Ascending aorta (tissue), 2 donors: ENCODE measurements at regions not wholly inside any gene's neighbourhood (a gene's known extent, or its start where the extent isn't known, plus 50 kb on each side); places are given as distances from the start of the nearest gene placed in this dataset.

Source experiments
- DNase-seq, 2 donors: peaks; one replicate each; pipeline ENCODE4 v3.0.0-alpha.2; 2019; ENCODE audit warnings: low spot score in 2 of 2
- H3K27ac ChIP-seq, 2 donors: fragments of 200-600 bp; sonication (generic); one replicate each; pipeline ENCODE4 v1.5.1; 2016 to 2017; ENCODE audit warnings: mild to moderate bottlenecking in 1 of 2
- H3K27me3 ChIP-seq: fragments of 200-600 bp; sonication (generic); one replicate; pipeline ENCODE4 v1.5.1; 2017
- H3K36me3 ChIP-seq, 2 donors: fragments of 200-600 bp; sonication (generic); one replicate each; pipeline ENCODE4 v1.5.1; 2016
- H3K4me1 ChIP-seq, 2 donors: fragments of 200-600 bp; sonication (generic); one replicate each; pipeline ENCODE4 v1.5.1; 2016 to 2017; ENCODE audit warnings: mild to moderate bottlenecking in 1 of 2
- H3K4me3 ChIP-seq, 2 donors: fragments of 200-600 bp; sonication (generic); one replicate each; pipeline ENCODE4 v1.5.1; 2016 to 2017; ENCODE audit warnings: mild to moderate bottlenecking in 1 of 2
- H3K9me3 ChIP-seq, 2 donors: fragments of 200-600 bp; sonication (generic); one replicate each; pipeline ENCODE4 v1.5.1; 2016
- intact Hi-C: fragments of 100-400 bp; cut with DNase I; formaldehyde crosslinking; loops from one replicate; pipeline ENCODE4 v1.15.1; 2023
- TF ChIP-seq, protein P1 (sequence below), 3 experiments: fragments of 200-600 bp in 2 of 3; fragments of 450-650 bp in 1 of 3; sonication (generic) in 2 of 3; IDR thresholded peaks; one replicate each; pipeline ENCODE4 v1.5.1; 2016 to 2019; ENCODE audit warnings: antibody characterized with exemption in 3 of 3, mild to moderate bottlenecking in 1 of 3, moderate library complexity in 1 of 3

DNA sequence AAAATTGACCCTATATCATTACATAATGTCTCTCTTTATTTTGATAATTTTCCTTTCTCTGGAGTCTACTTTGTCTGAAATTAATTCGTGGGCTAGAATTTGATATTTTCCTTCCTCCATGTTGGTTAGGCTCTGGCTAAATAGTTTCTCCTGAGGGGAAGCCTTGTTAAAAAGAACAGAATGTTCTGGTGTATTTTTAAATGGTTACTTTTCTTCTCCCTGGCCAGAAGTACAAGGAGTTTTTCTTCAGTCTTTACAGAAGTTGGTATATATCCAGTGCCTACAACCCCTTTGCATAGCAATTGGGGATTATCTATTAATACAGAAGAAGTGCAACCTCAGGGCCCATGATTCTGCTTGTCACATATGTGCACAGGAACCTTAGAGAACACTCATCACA, 185.6 kb upstream of the RAB4A start:
- Histone ChIP-seq H3K36me3 (no peaks in the 10 kb centered on the region), H3K9me3 (peaks cover 8 to 15% of the 10 kb centered on the region in 2 donors), H3K27ac (peak overlapping the region; percentile 79 to 84), H3K4me1 (peaks cover 6 to 32% of the 10 kb centered on the region in 2 donors), H3K4me3 (no peak overlapping the region), H3K27me3 (no peaks in the 10 kb centered on the region)
- DNase-seq: no peak
- TF ChIP-seq, protein P1, sequence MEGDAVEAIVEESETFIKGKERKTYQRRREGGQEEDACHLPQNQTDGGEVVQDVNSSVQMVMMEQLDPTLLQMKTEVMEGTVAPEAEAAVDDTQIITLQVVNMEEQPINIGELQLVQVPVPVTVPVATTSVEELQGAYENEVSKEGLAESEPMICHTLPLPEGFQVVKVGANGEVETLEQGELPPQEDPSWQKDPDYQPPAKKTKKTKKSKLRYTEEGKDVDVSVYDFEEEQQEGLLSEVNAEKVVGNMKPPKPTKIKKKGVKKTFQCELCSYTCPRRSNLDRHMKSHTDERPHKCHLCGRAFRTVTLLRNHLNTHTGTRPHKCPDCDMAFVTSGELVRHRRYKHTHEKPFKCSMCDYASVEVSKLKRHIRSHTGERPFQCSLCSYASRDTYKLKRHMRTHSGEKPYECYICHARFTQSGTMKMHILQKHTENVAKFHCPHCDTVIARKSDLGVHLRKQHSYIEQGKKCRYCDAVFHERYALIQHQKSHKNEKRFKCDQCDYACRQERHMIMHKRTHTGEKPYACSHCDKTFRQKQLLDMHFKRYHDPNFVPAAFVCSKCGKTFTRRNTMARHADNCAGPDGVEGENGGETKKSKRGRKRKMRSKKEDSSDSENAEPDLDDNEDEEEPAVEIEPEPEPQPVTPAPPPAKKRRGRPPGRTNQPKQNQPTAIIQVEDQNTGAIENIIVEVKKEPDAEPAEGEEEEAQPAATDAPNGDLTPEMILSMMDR (IDR thresholded peaks at IDR 0.05): no peak
- intact Hi-C loops: loop anchor here (5.0 kb wide), 2 partner anchors 183 to 348 kb away; partner anchors contain the start of gene RHOU

DNA sequence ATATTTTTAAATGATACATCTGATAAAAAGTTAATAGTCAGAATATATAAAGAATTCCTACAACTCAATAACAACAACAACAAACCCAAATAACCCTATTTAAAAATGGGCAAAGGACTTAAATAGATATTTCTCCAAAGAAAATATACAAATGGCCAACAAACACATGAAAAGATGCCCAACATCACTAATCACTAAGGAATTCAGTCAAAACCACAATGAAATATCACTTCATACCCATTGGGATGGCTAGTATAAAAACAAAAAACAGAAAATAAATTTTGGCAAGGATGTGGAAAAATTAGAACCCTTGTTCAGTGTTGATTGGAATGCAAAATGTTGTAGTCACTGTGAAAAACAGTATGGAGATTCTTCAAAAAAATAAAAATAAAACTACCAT, 184.8 kb upstream of the RAB4A start:
- peaks cover 8 to 15% of the 10 kb centered on the region in 2 donors for H3K9me3 ChIP-seq
- H3K36me3 ChIP-seq: no peaks in the 10 kb centered on the region
- DNase-seq: no peak
- H3K4me1 ChIP-seq: peaks cover 6 to 32% of the 10 kb centered on the region in 2 donors
- no peak overlapping the region for H3K4me3 ChIP-seq
- TF ChIP-seq, protein P1 (IDR thresholded peaks at IDR 0.05): no peak
- H3K27ac ChIP-seq: peak overlapping the region; percentile 79 to 84
- no peaks in the 10 kb centered on the region for H3K27me3 ChIP-seq
- intact Hi-C loops: loop anchor here (2.0 to 5.0 kb wide), 3 partner anchors 23 to 349 kb away; partner anchors contain the start of gene RHOU

DNA sequence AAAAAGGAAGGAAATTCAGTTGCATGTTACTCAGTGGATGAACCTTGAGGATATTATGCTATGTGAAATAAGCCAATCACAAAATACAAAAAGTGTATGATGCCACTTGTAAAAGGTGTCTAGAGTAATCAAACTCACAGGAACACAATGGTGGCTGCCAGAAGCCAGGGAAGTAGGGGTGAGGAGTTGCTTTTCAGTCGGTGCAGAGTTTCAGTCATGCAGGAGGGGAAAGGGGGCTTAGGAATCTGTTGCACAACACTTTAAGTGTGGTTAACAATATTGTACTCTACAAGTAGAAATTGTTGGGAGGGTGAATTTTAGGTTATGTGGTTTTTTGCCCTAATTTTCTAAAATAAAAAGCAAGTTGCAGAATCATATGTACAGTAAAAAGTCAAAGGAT, 184.2 kb upstream of the RAB4A start:
- TF ChIP-seq, protein P1 (IDR thresholded peaks at IDR 0.05): no peak
- peaks cover 6 to 36% of the 10 kb centered on the region in 2 donors for H3K4me1 ChIP-seq
- no peaks in the 10 kb centered on the region for H3K27me3 ChIP-seq
- no peaks in the 10 kb centered on the region for H3K36me3 ChIP-seq
- peaks cover 8 to 13% of the 10 kb centered on the region in 2 donors for H3K9me3 ChIP-seq
- DNase-seq: peak in 1 of 2 donors; percentile 53
- intact Hi-C loops: loop anchor here (2.0 to 5.0 kb wide), 3 partner anchors 22 to 349 kb away; partner anchors contain the start of gene RHOU
- no peak overlapping the region for H3K4me3 ChIP-seq
- peak overlapping the region; percentile 79 to 84 for H3K27ac ChIP-seq

DNA sequence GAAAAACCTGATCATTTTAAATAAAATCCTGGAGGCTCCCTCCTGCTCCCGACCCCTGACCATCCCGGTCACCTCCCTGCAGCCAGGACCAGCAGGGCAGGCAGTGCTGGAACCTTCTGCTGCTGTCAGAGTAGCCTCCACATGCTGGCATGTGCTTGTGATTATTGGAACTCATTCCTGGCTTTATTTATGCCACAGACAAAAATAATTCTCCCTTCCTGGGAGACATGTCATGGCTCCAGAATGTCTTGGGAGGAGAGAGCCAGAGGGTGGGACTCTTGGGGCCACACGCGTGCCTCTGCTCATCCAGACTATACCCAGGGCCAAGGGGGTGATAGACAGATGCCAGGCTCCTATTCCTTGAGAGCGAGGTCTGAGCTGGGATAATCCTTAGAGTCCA, 183.6 kb upstream of the RAB4A start:
- H3K9me3 ChIP-seq: peaks cover 3 to 6% of the 10 kb centered on the region in 2 donors
- DNase-seq: peak in 1 of 2 donors; percentile 80
- intact Hi-C loops: loop anchor here (2.0 to 5.0 kb wide), 3 partner anchors 21 to 350 kb away; partner anchors contain the start of gene RHOU
- H3K36me3 ChIP-seq: no peaks in the 10 kb centered on the region
- TF ChIP-seq, protein P1 (IDR thresholded peaks at IDR 0.05): no peak
- H3K27me3 ChIP-seq: no peaks in the 10 kb centered on the region
- no peak overlapping the region for H3K4me3 ChIP-seq
- H3K4me1 ChIP-seq: peaks cover 6 to 41% of the 10 kb centered on the region in 2 donors
- peak overlapping the region; percentile 79 to 84 for H3K27ac ChIP-seq

DNA sequence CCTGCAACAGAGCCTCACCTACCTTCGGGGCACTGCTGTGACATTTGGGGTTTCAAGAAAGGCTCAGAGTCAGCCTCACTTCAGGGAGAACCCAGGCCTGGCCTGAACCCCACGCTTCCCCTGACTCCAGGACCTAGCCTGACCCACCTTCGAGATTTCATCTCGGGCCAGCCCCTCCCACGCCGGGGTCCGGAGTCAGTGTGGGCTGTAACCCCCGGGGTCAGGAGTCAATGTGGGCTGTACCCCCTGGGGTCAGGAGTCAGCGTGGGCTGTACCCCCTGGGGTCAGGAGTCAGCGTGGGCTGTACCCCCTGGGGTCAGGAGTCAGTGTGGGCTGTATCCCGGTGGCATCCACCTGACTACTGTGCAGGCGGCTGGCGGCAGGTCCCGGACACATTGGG, 183.0 kb upstream of the RAB4A start:
- peak in 1 of 2 donors; percentile 64 for DNase-seq
- Histone ChIP-seq H3K27ac (peak overlapping the region; percentile 79 to 84), H3K4me3 (no peak overlapping the region), H3K36me3 (no peaks in the 10 kb centered on the region), H3K27me3 (no peaks in the 10 kb centered on the region), H3K4me1 (peaks cover 6 to 46% of the 10 kb centered on the region in 2 donors), H3K9me3 (peaks cover 0 to under 1% of the 10 kb centered on the region in 2 donors)
- intact Hi-C loops: loop anchor here (2.0 to 5.0 kb wide), 3 partner anchors 21 to 351 kb away; partner anchors contain the start of gene RHOU
- TF ChIP-seq, protein P1 (IDR thresholded peaks at IDR 0.05): no peak
